Pulmonary artery endothelial cell (primary cell): ENCODE measurements at regions not wholly inside any gene's neighbourhood (a gene's known extent, or its start where the extent isn't known, plus 50 kb on each side); places are given as distances from the start of the nearest gene placed in this dataset.
A peak's percentile ranks its signal among the peaks of the same experiment; 100 is the strongest.
"Not testable (repeated sequence)": the region's sequence is repeated elsewhere in the genome, so short reads cannot be mapped to it uniquely, and the experiment has no call there.

Source experiments
- DNase-seq: peaks from one replicate; pipeline ENCODE4 v3.0.0-alpha.2; 2011; ENCODE audit warnings: low read depth, low spot score

DNA sequence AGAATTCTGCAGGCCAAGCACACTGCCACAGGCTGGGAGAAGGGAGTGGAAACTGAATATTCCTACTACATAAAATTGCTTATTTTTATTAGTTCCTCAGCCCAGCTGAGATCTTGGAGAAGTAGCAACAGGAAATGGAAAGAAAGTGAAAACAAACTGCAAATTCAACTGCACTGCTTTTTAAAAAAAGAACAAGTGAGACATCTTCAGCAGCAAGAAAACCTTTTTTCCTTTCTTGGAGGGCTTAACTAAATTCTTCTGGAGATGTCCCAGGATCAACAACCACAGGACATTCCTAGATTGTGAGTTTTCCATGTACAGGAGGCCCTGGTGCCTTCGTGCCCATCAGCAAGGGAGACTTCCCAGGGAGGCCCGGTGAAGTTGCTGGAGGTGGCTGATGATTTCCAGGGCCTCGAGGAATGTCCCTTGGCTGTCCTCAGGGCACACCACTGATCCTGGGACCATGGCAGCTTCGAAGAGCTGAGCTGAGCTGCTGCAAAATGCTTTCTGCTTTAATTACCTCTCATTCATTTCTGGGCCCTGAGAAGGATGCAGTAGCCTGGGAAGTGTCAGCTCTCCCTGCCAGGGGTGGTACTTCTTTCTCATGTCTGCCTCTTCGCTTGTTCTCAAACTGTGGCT lies 275.5 kb upstream of the FRG2C start:
- DNase-seq, result not testable (repeated sequence)

DNA sequence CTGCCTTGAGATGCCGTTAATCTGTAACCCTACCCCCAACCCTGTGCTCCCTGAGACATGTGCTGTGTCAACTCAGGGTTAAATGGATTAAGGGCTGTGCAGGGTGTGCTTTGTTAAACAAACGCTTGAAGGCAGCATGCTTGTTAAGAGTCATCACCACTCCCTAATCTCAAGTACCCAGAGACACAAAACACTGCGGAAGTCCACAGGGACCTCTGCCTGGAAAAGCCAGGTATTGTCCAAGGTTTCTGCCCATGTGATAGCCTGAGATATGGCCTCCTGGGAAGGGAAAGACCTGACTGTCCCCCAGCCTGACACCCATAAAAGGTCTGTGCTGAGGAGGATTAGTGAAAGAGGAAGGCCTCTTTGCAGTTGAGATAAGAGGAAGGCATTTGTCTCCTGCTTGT lies 270.8 kb upstream of the FRG2C start:
- not testable (repeated sequence) for DNase-seq

DNA sequence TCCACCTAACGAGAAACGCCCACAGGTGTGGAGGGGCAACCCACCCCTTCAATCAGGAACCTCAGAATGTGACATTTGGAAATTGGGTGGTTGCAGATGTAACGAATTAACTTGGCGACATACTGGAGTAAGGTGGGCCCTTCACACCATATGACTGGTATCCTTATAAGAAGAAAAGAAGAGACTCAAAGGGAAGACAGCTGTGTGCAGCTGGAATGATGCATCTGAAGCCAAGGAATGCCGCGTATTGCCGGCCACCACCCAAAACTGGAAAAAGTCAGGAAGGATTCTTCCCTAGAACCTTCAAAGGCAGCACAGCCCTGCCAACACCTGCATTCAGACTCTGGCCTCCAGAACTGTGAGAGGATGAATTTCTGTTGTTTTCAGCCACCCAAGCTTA lies 270.0 kb upstream of the FRG2C start:
- not testable (repeated sequence) for DNase-seq

- DNase-seq, result not testable (repeated sequence)
Measured at GRCh38 chr3:75394562-75395360, 269.4 kb upstream of the FRG2C start.

DNA sequence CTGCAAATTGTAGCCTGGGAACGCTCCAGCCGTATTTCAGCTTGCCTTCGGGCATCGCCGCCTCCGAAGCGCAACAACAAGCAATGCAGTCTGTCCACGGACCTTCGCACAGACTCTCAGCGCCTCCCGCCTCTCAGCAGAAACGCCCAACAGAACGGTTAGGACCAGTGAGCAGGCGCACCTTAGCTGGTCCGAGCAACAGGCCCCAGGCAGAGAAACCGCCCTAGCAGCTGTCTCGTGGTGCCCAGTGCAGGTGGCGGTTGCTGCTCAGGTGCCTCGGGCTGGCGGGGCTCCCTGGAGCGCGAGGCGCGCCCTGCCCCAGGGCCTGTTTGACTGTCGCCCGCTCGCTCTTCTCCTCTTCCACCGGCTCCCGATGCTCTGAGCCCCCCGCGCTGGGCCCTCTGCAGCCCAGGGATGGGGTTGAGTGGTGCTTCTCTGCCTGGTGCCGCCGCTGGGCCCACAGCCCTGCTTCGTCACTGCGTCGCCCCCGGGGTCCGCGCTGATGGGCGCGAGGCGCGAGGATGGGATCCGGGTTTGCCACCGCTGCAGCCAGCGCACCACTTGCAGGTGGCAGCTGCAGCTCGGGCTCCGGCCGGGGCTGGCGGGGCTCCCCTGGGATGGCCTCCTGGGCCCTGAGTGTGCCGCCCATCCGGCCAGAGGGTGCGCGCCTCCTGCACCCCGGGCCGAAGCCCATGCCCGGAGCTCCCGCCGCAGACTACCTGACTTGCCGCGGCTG lies 268.4 kb upstream of the FRG2C start:
- DNase-seq, result no peak

GRCh38 chr3:75396316-75396802 lies 267.8 kb upstream of the FRG2C start:
- no peak for DNase-seq

DNA sequence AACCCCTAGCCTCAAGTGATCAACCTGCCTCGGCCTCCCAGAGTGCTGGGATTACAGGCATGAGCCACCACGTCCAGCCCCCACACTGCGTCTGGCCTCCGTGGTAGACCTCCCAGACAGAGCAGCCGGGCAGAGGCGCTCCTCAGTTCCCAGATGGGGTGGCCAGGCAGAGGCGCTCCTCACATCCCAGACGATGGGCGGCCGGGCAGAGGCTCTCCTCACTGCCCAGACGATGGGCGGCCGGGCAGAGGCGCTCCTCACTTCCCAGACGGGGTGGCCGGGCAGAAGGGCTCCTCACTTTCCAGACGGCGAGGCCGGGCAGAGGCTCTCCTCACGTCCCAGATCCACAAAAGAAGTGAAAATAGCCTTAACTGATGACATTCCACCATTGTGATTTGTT lies 266.6 kb upstream of the FRG2C start:
- DNase-seq, result not testable (repeated sequence)

DNA sequence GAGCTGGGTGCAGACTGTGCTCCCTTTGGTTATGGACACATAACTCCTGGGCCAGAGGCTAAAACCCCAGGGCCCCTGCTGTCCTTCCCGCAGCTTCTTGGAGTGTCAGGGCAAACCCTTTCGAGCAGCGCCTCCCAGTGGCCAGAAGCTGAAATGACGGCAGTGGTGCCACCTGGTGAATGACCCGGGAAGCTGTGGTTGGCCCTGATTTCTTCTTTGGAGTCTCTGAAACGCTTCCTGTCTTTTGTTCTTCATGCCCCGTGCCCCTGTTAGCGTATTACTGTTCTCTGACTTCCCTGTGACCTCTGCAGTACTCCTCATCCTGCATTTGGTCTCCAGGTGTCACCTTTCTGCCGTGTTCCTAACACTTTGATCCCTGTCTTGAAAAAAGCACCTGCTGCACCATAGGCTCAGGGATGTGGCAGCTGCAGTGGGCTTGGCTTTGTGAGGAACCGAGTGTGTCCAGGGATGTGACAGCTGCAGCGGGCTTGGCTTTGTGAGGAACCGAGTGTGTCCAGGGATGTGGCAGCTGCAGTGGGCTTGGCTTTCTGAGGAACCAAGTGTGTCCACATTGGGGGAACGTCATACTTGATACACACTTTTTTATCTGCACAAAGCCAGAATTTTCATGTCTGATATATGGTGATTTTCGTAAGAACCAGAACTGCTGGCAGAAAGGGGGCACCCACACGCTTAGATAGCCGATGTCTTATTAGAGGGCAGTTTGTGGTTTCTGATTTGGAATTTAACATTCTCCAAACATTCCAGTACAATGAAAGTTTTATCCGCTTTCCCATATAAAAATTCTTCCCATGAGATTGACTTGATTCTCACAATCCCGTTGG lies 241.8 kb upstream of the FRG2C start:
- DNase-seq, result not testable (repeated sequence)

- not testable (repeated sequence) for DNase-seq
Measured at GRCh38 chr3:75425379-75425778, 238.7 kb upstream of the FRG2C start.

GRCh38 chr3:75427486-75427885 lies 236.6 kb upstream of the FRG2C start:
- not testable (repeated sequence) for DNase-seq

- DNase-seq, result not testable (repeated sequence)
Measured at GRCh38 chr3:75427906-75428305, 236.2 kb upstream of the FRG2C start.

DNA sequence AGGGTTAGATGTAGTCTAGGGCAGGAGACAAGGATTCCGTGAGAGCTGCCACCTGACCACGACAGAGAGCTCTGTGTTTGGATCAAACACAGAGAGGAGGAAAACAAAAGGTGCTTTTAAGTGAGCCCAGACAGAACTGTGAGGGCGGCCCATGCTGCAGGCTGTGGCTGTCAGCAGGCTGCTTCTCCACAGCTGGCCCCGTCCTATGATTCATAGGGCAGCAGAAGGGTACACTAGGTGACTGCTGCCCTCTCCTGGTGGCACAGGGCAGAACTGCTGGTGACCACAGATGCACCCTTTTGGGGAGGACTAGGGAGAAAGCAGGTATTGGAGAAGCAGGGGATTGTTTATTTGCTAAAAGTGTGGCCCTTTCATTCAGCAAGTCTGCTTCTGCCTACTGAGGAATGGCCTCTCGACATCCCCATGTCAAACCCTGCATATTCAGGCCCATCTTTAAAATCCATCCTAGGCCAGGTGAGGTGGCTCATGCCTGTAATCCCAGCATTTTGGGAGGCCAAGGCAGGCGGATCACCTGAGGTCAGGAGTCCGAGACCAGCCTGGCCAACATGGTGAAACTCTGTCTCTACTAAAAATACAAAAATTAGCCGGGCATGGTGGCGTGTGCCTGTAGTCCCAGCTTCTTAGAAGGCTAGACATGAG lies 234.4 kb upstream of the FRG2C start:
- peak; percentile 41 for DNase-seq

- DNase-seq, result not testable (repeated sequence)
Measured at GRCh38 chr3:75430406-75430805, 233.7 kb upstream of the FRG2C start.

DNA sequence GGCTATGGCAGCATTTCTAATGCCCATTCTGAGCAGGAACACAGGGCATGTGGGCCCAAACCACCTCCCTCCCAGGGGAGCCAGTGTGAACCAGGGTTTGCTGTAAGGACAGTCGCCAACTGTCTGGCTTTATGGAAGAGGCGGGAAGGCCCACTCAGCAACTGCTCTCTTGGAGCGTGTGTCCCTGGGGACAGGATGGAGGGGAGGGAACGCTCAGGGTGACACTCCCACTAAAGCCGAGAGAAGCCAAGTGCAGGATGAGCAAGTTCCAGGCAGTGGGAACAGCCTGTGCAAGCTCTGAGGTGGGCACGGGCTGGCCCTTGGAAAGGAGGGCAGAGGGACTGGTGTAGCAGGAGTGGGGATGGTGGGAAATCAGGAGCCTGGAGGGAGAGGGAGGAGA lies 233.0 kb upstream of the FRG2C start:
- DNase-seq, result not testable (repeated sequence)

- DNase-seq, result not testable (repeated sequence)
Measured at GRCh38 chr3:75432466-75432865, 231.7 kb upstream of the FRG2C start.

GRCh38 chr3:75432885-75433284 lies 231.2 kb upstream of the FRG2C start:
- DNase-seq, result peak; percentile 66

GRCh38 chr3:75433295-75433694 lies 230.8 kb upstream of the FRG2C start:
- not testable (repeated sequence) for DNase-seq

DNA sequence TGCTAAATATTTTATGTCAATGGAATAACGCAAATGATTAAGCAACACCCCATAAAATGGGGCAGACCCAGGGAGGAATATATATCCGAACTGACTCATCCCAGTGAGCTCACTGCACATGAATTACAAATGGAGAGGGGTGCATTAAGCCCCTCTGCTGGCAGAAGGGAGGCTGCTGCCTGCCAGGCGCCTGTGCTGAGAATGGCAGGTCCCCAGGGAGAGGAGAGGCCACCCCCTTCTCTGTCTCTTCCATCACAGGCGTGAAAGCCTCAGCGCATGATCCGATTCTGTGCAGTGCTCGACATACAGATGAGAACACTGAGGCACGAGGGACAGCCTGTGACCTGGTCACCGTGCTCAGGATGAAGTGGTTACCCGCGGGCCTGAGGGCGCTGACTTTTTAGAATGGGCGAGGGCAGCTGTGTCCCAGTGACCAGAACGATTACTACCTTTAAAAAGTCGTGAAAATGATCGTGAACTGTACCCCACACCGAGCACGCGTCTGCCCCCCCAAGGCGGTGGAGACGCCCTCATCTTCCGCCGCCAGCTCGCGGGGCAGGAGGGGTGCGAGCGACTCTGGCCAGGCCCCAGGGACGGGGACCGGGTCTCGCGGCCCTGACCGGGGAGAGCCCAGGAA lies 229.7 kb upstream of the FRG2C start:
- not testable (repeated sequence) for DNase-seq

GRCh38 chr3:75434913-75435793 lies 229.0 kb upstream of the FRG2C start:
- peak; percentile 93 for DNase-seq
